Skeletal muscle satellite cell (primary cell): ENCODE measurements at regions not wholly inside any gene's neighbourhood (a gene's known extent, or its start where the extent isn't known, plus 50 kb on each side); places are given as distances from the start of the nearest gene placed in this dataset.

Experiments
- H3K27me3 ChIP-seq: 2 replicates; pipeline ENCODE4 v1.7.0; 2013; ENCODE audit warnings: low read length; ENCODE audit not compliant: control insufficient read depth, insufficient read depth
- H3K36me3 ChIP-seq: 2 replicates; pipeline ENCODE4 v1.7.0; 2013; ENCODE audit warnings: mild to moderate bottlenecking, control low read depth, low read length; ENCODE audit not compliant: insufficient read depth
- H3K4me1 ChIP-seq: 2 replicates; pipeline ENCODE4 v1.7.0; 2013; ENCODE audit warnings: low read length; ENCODE audit not compliant: control insufficient read depth, insufficient read depth
- H3K4me2 ChIP-seq: 2 replicates; pipeline ENCODE4 v1.7.0; 2013; ENCODE audit warnings: mild to moderate bottlenecking, low read length
- H3K4me3 ChIP-seq: 2 replicates; pipeline ENCODE4 v1.7.0; 2013; ENCODE audit warnings: low read length
- H3K9ac ChIP-seq: 2 replicates; pipeline ENCODE4 v1.7.0; 2013; ENCODE audit warnings: mild to moderate bottlenecking, low read depth, low read length, moderate library complexity
- H3K9me3 ChIP-seq: replicated peaks from 2 replicates; pipeline ENCODE4 v1.7.0; 2013; ENCODE audit warnings: mild to moderate bottlenecking, control low read depth, low read length

DNA sequence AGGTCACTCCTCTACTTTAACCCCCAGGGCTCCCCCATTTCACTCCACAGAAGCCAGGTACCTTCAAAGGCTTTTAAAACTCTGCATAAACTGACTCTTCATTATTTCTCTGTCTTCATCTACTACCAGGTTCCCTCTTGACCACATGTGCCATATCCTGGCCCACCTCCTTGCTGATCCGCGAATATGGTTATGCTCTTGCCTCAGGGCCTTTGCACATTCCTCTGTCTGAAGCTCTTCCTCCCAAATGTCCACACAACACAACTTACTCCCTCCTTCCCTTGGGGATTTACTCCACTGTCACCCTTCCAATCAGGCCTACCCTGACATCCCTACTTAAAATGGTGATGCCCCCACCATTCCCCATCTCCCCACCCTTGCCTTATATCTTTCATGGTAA, 134.6 kb upstream of the ANKRD55 start:
- no peak overlapping the region for H3K9ac ChIP-seq
- H3K27me3 ChIP-seq: no peaks in the 10 kb centered on the region
- H3K4me1 ChIP-seq: no peaks in the 10 kb centered on the region
- H3K4me2 ChIP-seq: no peak overlapping the region
- H3K4me3 ChIP-seq: no peak overlapping the region
- H3K9me3 ChIP-seq: no peaks in the 10 kb centered on the region
- H3K36me3 ChIP-seq: no peaks in the 10 kb centered on the region

DNA sequence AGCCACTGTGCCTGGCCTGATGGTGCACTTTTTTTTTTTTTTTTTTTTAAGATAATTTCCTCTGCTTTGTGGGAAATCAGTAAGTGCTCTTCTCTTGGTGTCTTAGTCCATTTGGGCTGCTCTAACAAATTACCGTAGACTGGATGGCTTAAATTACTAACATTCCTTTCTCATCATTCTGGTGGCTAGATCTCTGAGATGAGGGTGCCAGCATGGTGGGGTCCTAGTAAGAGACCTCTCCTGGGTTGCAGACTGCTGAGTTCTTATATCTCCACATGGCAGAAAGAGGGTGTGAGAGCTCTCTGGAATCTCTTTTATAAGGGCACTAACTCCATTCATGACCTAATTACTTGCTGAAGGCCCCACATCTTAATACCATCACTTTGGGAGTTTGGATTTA, 133.9 kb upstream of the ANKRD55 start:
- H3K27me3 ChIP-seq: no peaks in the 10 kb centered on the region
- H3K36me3 ChIP-seq: no peaks in the 10 kb centered on the region
- H3K4me3 ChIP-seq: no peak overlapping the region
- H3K9ac ChIP-seq: no peak overlapping the region
- H3K4me1 ChIP-seq: no peaks in the 10 kb centered on the region
- H3K4me2 ChIP-seq: no peak overlapping the region
- H3K9me3 ChIP-seq: no peaks in the 10 kb centered on the region

DNA sequence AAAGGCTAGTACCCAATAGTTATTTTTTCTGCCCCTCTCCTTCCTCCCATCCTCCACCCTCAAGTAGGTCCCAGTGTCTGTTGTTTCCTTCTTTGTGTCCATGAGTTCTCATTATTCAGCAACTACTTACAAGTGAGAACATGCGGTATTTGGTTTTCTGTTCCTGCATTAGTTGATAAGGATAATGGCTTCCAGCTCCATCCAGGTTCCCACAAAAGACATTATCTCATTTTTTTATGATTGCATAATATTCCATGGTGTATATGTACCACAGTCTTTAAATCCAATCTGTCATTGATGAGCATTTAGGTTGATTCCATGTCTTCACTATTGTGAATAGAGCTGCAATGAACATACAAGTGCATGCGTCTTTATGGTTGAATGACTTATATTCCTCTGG, 128.3 kb upstream of the ANKRD55 start:
- Histone ChIP-seq H3K27me3 (peaks cover 5% of the 10 kb centered on the region), H3K9me3 (no peaks in the 10 kb centered on the region), H3K4me1 (peaks cover 10% of the 10 kb centered on the region), H3K4me3 (no peak overlapping the region), H3K9ac (no peak overlapping the region), H3K4me2 (no peak overlapping the region), H3K36me3 (no peaks in the 10 kb centered on the region)

DNA sequence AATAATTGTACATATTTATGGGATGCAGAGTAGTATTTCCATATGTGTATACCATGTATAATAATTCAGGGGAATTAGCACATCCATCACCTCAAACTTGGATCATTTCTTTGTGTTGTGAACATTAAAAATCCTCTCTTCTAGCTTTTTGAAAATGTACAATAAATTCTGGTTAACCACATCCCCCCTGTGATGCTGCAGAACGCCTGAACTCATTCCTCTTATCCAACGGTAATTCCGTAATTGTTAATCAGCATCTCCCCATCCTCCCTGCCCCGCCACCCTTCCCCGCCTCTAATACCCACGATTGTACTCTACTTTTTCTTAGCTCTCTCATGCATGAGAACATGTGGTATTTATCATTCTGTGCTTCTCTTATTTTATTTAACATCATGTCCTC, 127.7 kb upstream of the ANKRD55 start:
- peaks cover 5% of the 10 kb centered on the region for H3K27me3 ChIP-seq
- no peaks in the 10 kb centered on the region for H3K9me3 ChIP-seq
- no peak overlapping the region for H3K9ac ChIP-seq
- no peak overlapping the region for H3K4me2 ChIP-seq
- H3K36me3 ChIP-seq: no peaks in the 10 kb centered on the region
- H3K4me3 ChIP-seq: no peak overlapping the region
- H3K4me1 ChIP-seq: peaks cover 10% of the 10 kb centered on the region

DNA sequence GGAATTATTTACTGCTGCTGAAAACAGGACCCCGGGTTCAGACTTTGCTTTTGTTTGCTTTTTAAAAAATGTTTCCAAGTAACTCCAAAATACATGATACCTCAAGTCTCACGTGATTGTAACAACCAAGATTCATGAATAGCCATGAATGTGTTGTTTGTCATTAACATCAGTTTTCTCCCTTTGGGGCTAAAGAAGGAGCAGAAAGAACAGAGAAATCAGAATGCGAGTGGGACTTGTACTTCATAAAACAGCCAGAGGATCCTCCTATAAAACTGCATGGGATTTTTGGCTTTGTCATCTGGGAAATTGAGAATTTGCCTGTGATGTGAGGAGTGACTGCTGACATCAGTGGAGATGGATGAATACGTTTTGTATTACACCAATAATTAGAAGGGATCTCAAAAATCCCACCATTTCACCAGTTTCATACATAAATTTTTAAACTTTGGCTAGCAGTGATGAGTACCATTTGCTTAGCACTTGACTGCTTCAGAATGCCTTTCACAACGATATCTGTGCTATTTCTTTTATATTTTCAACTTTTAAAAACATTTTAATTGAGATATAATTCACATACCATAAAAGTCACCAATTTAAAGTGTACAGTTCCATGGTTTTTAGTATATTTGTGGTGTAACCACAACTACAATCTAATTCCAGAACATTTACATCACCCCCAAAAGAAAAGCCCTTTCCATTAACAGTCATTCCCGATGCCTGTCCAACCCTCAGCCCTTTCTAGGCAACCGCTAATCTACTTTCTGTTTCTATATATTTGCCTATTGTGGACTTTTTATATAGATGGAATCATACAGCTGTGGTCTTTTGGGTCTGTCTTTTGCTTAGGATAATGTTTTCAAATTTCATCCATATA, 126.9 kb upstream of the ANKRD55 start:
- Histone ChIP-seq H3K36me3 (no peaks in the 10 kb centered on the region), H3K9me3 (no peaks in the 10 kb centered on the region), H3K27me3 (peaks cover 5% of the 10 kb centered on the region), H3K4me3 (no peak overlapping the region), H3K9ac (no peak overlapping the region), H3K4me2 (no peak overlapping the region), H3K4me1 (peaks cover 10% of the 10 kb centered on the region)

DNA sequence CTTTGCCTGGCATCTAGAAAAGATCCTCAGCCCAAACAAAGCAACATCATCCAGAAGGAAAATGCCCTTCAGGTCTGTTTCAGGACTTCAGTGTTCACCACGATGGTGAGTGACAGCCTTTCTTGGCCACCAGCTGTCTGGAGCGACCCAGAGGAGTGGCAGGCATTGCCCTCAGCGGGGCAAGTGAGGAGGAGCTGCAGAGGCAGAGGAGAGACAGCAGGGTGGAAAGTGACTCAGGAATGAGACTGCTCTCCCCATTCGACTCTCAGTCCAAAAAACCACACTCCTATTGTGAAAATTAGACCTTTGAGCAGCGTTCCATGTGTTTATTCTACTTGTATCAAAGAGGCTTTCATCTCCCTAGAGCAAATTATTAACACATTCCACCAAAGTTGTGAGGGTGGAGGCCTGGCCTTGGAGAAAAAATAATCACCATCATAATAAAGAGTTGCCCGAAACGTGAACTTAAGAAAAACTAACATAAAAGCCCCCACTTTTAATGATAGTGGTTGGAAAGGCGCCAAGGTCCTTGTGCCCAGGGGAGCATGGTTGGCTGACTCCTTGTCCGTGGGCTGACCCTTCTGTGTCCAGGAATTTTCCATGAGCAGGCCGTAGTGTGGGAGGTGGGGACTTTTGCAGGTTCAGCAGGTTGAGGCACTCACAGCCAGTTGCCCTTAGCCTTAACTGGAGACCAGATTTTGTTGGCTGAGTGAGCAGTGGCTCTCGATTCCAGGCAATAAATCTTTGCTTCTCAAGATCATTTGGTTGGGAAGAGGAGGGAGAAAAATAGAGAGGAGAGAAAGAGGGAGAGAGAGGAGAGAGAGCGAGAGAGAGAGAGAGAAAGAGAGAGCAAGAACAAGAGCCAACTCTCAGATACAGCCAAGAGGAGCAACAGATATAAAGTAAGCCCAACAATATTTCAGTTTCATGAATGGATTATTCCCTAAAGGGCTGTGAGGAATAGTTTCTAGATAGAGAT, 125.9 kb upstream of the ANKRD55 start:
- H3K36me3 ChIP-seq: no peaks in the 10 kb centered on the region
- no peak overlapping the region for H3K9ac ChIP-seq
- peaks cover 10% of the 10 kb centered on the region for H3K4me1 ChIP-seq
- no peaks in the 10 kb centered on the region for H3K9me3 ChIP-seq
- peaks cover 5% of the 10 kb centered on the region for H3K27me3 ChIP-seq
- peak overlapping the region; percentile 2 for H3K4me2 ChIP-seq
- no peak overlapping the region for H3K4me3 ChIP-seq

DNA sequence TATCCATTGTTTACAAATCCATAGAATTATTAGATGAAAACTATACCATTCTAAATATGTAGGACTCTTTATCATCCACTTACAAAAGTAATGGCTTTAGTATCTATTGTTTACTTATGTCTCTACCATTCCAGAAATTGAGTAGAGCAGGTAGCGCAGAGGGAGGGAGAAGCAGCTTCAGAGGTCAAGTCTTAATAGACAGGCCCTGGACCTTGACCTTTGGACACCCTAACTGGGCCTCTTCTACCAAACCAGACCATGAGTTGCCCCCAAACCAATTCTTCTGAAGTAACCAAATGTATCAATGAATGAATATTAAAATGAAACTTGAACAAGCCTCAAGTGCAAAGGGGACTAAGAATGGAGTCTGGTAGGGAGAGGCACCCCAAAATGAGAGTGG, 124.9 kb upstream of the ANKRD55 start:
- no peak overlapping the region for H3K9ac ChIP-seq
- no peak overlapping the region for H3K4me2 ChIP-seq
- peaks cover 10% of the 10 kb centered on the region for H3K4me1 ChIP-seq
- no peaks in the 10 kb centered on the region for H3K36me3 ChIP-seq
- H3K9me3 ChIP-seq: no peaks in the 10 kb centered on the region
- no peak overlapping the region for H3K4me3 ChIP-seq
- H3K27me3 ChIP-seq: peaks cover 5% of the 10 kb centered on the region

DNA sequence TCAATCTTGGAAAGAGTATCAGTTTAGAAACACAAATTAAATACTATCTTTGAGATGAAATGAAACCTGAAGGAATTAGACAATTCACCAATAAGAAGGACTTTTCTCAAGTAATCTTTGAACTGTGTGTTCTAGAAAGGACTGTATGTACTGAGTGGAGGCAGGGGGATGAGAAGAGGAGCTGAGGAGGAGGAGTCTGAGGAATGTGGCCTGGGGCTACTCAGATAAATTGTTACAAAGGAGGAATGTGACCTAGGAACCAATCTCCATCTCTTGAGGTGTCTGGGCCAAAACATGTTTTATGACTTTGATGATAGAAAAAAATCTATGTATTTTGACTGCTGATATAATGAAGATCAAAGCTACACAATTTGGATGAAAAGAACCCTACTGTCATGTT, 124.3 kb upstream of the ANKRD55 start:
- Histone ChIP-seq H3K4me3 (no peak overlapping the region), H3K4me2 (no peak overlapping the region), H3K4me1 (peaks cover 10% of the 10 kb centered on the region), H3K9ac (no peak overlapping the region), H3K27me3 (peaks cover 5% of the 10 kb centered on the region), H3K36me3 (no peaks in the 10 kb centered on the region), H3K9me3 (no peaks in the 10 kb centered on the region)

DNA sequence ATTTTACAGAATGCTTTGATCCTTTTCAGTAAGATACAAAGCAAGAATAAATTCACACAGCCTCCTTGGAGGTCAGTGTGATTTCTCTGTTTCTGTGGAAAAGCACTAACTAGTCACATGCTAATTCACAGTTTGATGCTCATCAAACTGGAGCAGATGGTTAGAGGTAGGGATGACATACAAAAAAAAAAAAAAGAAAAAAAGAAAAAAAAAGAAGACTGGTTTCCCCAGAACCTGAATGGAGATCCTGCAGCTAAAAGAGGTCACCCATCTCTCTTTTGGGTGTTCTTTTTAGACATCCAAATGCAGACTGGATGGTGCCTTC, 123.7 kb upstream of the ANKRD55 start:
- Histone ChIP-seq H3K4me2 (no peak overlapping the region), H3K9ac (no peak overlapping the region), H3K36me3 (no peaks in the 10 kb centered on the region), H3K4me3 (no peak overlapping the region), H3K27me3 (peaks cover 5% of the 10 kb centered on the region), H3K4me1 (peaks cover 10% of the 10 kb centered on the region), H3K9me3 (no peaks in the 10 kb centered on the region)

DNA sequence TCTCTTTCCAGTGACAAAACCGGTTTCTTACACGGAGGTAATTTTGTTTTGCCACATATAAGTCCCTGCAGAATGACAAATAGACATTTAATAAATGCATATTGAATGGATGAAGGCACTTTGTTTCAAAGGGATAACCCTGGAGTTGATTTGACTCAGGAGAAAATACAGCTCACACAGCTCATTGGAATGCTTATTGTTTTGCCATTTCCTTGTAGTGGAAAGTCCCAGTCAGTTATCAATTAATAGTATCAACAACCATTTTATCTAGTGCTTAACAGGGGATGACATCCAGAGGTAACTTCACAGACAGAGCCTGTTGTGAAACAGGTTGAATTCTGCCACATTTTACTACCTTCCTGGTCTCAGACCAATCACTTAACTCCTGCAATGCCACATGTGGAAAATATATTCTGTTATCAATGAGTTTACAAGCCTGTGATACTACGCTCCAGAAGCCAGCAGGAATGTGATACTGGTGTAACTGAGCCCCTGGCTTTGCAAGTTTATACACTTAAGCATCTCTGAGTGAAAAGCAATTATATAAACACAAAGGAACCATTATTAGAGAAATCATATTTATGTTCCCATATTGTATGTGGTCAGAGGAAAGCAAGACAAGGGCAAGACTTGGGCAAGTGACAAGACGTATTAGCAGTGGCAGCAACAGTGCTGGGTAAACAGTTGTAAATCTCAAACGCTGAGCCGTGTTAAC, 123.1 kb upstream of the ANKRD55 start:
- Histone ChIP-seq H3K9ac (no peak overlapping the region), H3K27me3 (peaks cover 5% of the 10 kb centered on the region), H3K36me3 (no peaks in the 10 kb centered on the region), H3K4me2 (no peak overlapping the region), H3K4me3 (no peak overlapping the region), H3K9me3 (no peaks in the 10 kb centered on the region), H3K4me1 (peaks cover 10% of the 10 kb centered on the region)

DNA sequence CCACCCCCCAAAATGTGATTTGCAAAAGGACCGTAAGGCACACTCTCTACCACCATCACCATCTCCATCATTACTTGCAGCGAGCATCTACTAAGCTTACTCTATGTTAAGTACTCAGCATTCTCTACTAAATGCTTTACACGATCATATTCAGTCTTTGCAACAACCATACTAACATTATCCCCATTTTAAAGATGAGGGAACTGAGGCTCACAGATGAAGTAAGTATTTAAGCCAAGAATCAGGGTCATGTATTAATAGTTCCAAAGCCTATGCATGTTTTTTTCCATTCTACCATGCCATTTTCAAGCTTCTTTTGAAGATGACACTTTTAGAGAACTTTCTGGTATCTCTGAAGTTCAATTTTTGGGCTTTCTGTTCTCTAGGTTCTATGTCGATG, 121.7 kb upstream of the ANKRD55 start:
- Histone ChIP-seq H3K36me3 (no peaks in the 10 kb centered on the region), H3K9me3 (no peaks in the 10 kb centered on the region), H3K27me3 (peaks cover 5% of the 10 kb centered on the region), H3K4me1 (peaks cover 21% of the 10 kb centered on the region), H3K4me2 (no peak overlapping the region), H3K4me3 (no peak overlapping the region), H3K9ac (no peak overlapping the region)
